ENCODE measurements at regions not wholly inside any gene's neighbourhood (a gene's known extent, or its start where the extent isn't known, plus 50 kb on each side); places are given as distances from the start of the nearest gene placed in this dataset.

GRCh38 chr6:3510178-3510577 is 53.3 kb upstream of the SLC22A23 start:
- no peak overlapping the region for H3K23ac ChIP-seq (ENCODE audit: low read depth, low read length)
- H2AK5ac ChIP-seq (ENCODE audit: low read depth, low read length), result no peak overlapping the region
- H3K4ac ChIP-seq (ENCODE audit: low read depth, low read length), result no peak overlapping the region
- ATAC-seq (ENCODE audit: low read depth), result no peak
- no peaks in the 10 kb centered on the region for H3K4me1 ChIP-seq (ENCODE audit: control insufficient read depth, insufficient read depth, low read length)
- H3K14ac ChIP-seq (replicated peaks; ENCODE audit: low read depth, low read length), result no peak overlapping the region
- no peaks in the 10 kb centered on the region for H4K20me1 ChIP-seq (ENCODE audit: insufficient read depth, low read length)
- no peaks in the 10 kb centered on the region for H3K79me1 ChIP-seq (ENCODE audit: low read depth in 1 of 2, low read length in 2 of 2)
- intact Hi-C loops (cut with micrococcal nuclease), result no loop called here
- H3K36me3 ChIP-seq (ENCODE audit: control insufficient read depth, insufficient read depth, low read length), result no peaks in the 10 kb centered on the region
- CTCF ChIA-PET, result no interaction called here
- no peak overlapping the region for H2AFZ ChIP-seq (replicated peaks; ENCODE audit: low read length, poor library complexity)
- H3K18ac ChIP-seq (ENCODE audit: low read depth, low read length), result no peak overlapping the region
- dilution Hi-C loops (cut with HindIII; ENCODE audit: low sequenced_read_pairs, unreplicated experiment), result no loop called here
- H3K9ac ChIP-seq (ENCODE audit: low read depth, low read length), result no peak overlapping the region
- no peak overlapping the region for H2BK15ac ChIP-seq (ENCODE audit: low read depth, low read length)
- POLR2A ChIA-PET (ENCODE audit: unreplicated experiment), result no interaction called here
- H4K91ac ChIP-seq (ENCODE audit: insufficient read depth, low read depth, low read length), result no peak overlapping the region
- H2BK20ac ChIP-seq (ENCODE audit: low read depth, low read length), result no peak overlapping the region
- no peak overlapping the region for H3K4me2 ChIP-seq (ENCODE audit: low read depth, low read length)
- no TSS peak for BruUV-seq (replicated peaks)
- H4K5ac ChIP-seq (ENCODE audit: low read depth, low read length), result no peak overlapping the region
- no peak for TF ChIP-seq MXI1 (IDR thresholded peaks at IDR 0.05; ENCODE audit: borderline replicate concordance, low read depth, low read length)
- TF ChIP-seq CEBPB (IDR thresholded peaks at IDR 0.05; ENCODE audit: low read depth, low read length), result no peak
- TF ChIP-seq FOS (IDR thresholded peaks at IDR 0.05; ENCODE audit: low read depth, low read length), result no peak
- TF ChIP-seq SMC3 (IDR thresholded peaks at IDR 0.05; ENCODE audit: low read depth, low read length), result no peak
- TF ChIP-seq MAZ (IDR thresholded peaks at IDR 0.05; ENCODE audit: borderline replicate concordance, low read depth, low read length), result no peak
- TF ChIP-seq BHLHE40 (IDR thresholded peaks at IDR 0.05; ENCODE audit: low read depth, low read length), result no peak
- TF ChIP-seq POLR2A (IDR thresholded peaks at IDR 0.05; ENCODE audit: low read depth, low read length), result no peak
- no peak for TF ChIP-seq CTCF (conservative IDR thresholded peaks at IDR 0.05; ENCODE audit: low read depth, low read length)
- no peak for TF ChIP-seq CHD1 (IDR thresholded peaks at IDR 0.05; ENCODE audit: low read depth, low read length)
- TF ChIP-seq ELK1 (IDR thresholded peaks at IDR 0.05; ENCODE audit: borderline replicate concordance, low read depth, low read length), result no peak
- TF ChIP-seq USF2 (IDR thresholded peaks at IDR 0.05; ENCODE audit: low read depth, low read length), result no peak
- TF ChIP-seq MAFK (IDR thresholded peaks at IDR 0.05; ENCODE audit: low read depth, low read length), result no peak
- TF ChIP-seq RAD21 (IDR thresholded peaks at IDR 0.05; ENCODE audit: low read length), result no peak
- no peak for TF ChIP-seq RCOR1 (IDR thresholded peaks at IDR 0.05; ENCODE audit: insufficient replicate concordance, low read length)
- H3K27ac ChIP-seq (ENCODE audit: insufficient read depth, low read length), result no peak overlapping the region
- H3K9me1 ChIP-seq (ENCODE audit: insufficient read depth, low read length), result no peaks in the 10 kb centered on the region
- no CpG with 5 or more reads among the region's 1 CpG for WGBS, 2 experiments (ENCODE audit: extremely low coverage in 2 of 2, insufficient read length in 1 of 2)
- H2BK120ac ChIP-seq (ENCODE audit: low read depth, low read length), result no peak overlapping the region
- peaks cover 21% of the 10 kb centered on the region for H3K27me3 ChIP-seq (ENCODE audit: control insufficient read depth, insufficient read depth, low read length)
- H4K8ac ChIP-seq (ENCODE audit: low read depth in 2 of 2, low read length in 2 of 2), result no peak overlapping the region
- H3K4me3 ChIP-seq (ENCODE audit: insufficient read depth, low read depth, low read length), result no peak overlapping the region
- no peak overlapping the region for H2AK9ac ChIP-seq (replicated peaks; ENCODE audit: low read depth, low read length, poor library complexity)
- in situ Hi-C loops (cut with MboI; ENCODE audit: low sequenced_read_pairs), result no loop called here
- no peak overlapping the region for H3K56ac ChIP-seq (ENCODE audit: extremely low read depth, insufficient read depth, low read length)
- DNase-seq, result no peak
- no peaks in the 10 kb centered on the region for H3K9me3 ChIP-seq (ENCODE audit: control insufficient read depth, insufficient read depth, low read length)
- no peak overlapping the region for H2BK5ac ChIP-seq (ENCODE audit: low read depth, low read length, poor library complexity, severe bottlenecking)
